Endothelial cell of umbilical vein (primary cell): ENCODE measurements at regions not wholly inside any gene's neighbourhood (a gene's known extent, or its start where the extent isn't known, plus 50 kb on each side); places are given as distances from the start of the nearest gene placed in this dataset.

Source experiments
- BruUV-seq: library from RNA; stranded (reverse); fragments of 400-500 nt; replicated peaks from 2 replicates; lab custom pipeline; 2021; lab: Mats Ljungman, UMichigan
- CTCF ChIA-PET: fragments of 300-600, 350-600 bp; sonication (Branson Sonifier 250); formaldehyde crosslinking; loops from one replicate; lab custom pipeline; 2021; ENCODE audit warnings: antibody characterized with exemption, inconsistent platforms; lab: Charles Lee
- POLR2A ChIA-PET: fragments of 300-600, 350-600 bp; sonication (Branson Sonifier 250); formaldehyde crosslinking; loops from one replicate; lab custom pipeline; 2021; ENCODE audit warnings: antibody characterized with exemption, inconsistent platforms; lab: Charles Lee
- DNase-seq: peaks from one replicate; pipeline ENCODE4 v3.0.0-alpha.2; 2011; ENCODE audit warnings: low read depth, low spot score
- FAIRE-seq: peaks from 2 replicates; lab custom pipeline; 2011; peaks lifted over from hg19 to GRCh38; lab: Jason Lieb, UNC
- H2AFZ ChIP-seq: 2 replicates; pipeline ENCODE4 v1.6.0; 2012; ENCODE audit warnings: low read depth, low read length, control low read depth, inconsistent platforms
- H3K27ac ChIP-seq: 2 replicates; pipeline ENCODE4 v1.5.1; 2011; ENCODE audit warnings: low read depth, mild to moderate bottlenecking, control low read depth, low read length, moderate library complexity; ENCODE audit not compliant: insufficient read depth
- H3K27me3 ChIP-seq, 2 experiments: 2 replicates each; pipeline versions ENCODE4 v1.6.0 to v1.6.1; 2011; ENCODE audit warnings: low read length in 2 of 2, mixed read lengths in 1 of 2; ENCODE audit not compliant: control insufficient read depth in 2 of 2, insufficient read depth in 2 of 2
- H3K36me3 ChIP-seq, 2 experiments: 2 replicates in 1 of 2; 3 replicates in 1 of 2; pipeline ENCODE4 v1.5.1; 2011; ENCODE audit warnings: low read length in 2 of 2, mild to moderate bottlenecking in 1 of 2, moderate library complexity in 1 of 2; ENCODE audit not compliant: control insufficient read depth in 2 of 2, insufficient read depth in 2 of 2; ENCODE audit errors: extremely low read depth in 1 of 2
- H3K4me1 ChIP-seq: 3 replicates; pipeline ENCODE4 v1.5.1; 2011; ENCODE audit warnings: mild to moderate bottlenecking, low read length; ENCODE audit not compliant: control insufficient read depth, insufficient read depth; ENCODE audit errors: extremely low read depth
- H3K4me2 ChIP-seq: 2 replicates; pipeline ENCODE4 v1.6.1; 2011; ENCODE audit warnings: low read length, control low read depth, mixed read lengths; ENCODE audit not compliant: insufficient read depth
- H3K4me3 ChIP-seq, 3 experiments: fragments of 200-600 bp in 1 of 3; sonication (generic), shearing (Covaris generic) in 1 of 3; replicated peaks in 1 of 3; 2 replicates each; pipeline ENCODE4 v1.5.1; 2011 to 2016; ENCODE audit warnings: control low read depth in 3 of 3, low read length in 3 of 3, mild to moderate bottlenecking in 2 of 3, inconsistent platforms in 1 of 3, low read depth in 1 of 3, moderate library complexity in 1 of 3; ENCODE audit not compliant: insufficient read depth in 1 of 3
- H3K79me2 ChIP-seq: 2 replicates; pipeline ENCODE4 v1.6.0; 2012; ENCODE audit warnings: low read length, inconsistent platforms; ENCODE audit not compliant: control insufficient read depth, insufficient read depth
- H3K9ac ChIP-seq: replicated peaks from 2 replicates; pipeline ENCODE3; 2011; ENCODE audit warnings: low read length, control low read depth; ENCODE audit not compliant: insufficient read depth; ENCODE audit errors: extremely low read depth
- H3K9me1 ChIP-seq: replicated peaks from 3 replicates; pipeline ENCODE4 v1.6.0; 2011; ENCODE audit warnings: mild to moderate bottlenecking, low read length; ENCODE audit not compliant: control insufficient read depth, insufficient read depth; ENCODE audit errors: extremely low read depth
- H3K9me3 ChIP-seq: replicated peaks from 2 replicates; pipeline ENCODE4 v1.5.1; 2012; ENCODE audit warnings: low read length, inconsistent platforms; ENCODE audit not compliant: control insufficient read depth, insufficient read depth
- H4K20me1 ChIP-seq: replicated peaks from 2 replicates; pipeline ENCODE3; 2011; ENCODE audit warnings: mild to moderate bottlenecking, low read length; ENCODE audit not compliant: control insufficient read depth, insufficient read depth; ENCODE audit errors: extremely low read depth
- CTCF ChIP-seq, 2 donors: IDR thresholded peaks; 1 replicate in 1 of 2; 2 replicates in 1 of 2; pipeline ENCODE4 v1.5.1; 2011; ENCODE audit warnings: low read length in 2 of 2, mild to moderate bottlenecking in 2 of 2, moderate library complexity in 2 of 2, control low read depth in 1 of 2, inconsistent platforms in 1 of 2, low read depth in 1 of 2; ENCODE audit not compliant: insufficient read depth in 1 of 2; ENCODE audit errors: extremely low read depth in 1 of 2
- EZH2 ChIP-seq: IDR thresholded peaks from 2 replicates; pipeline ENCODE4 v1.6.1; 2012; ENCODE audit warnings: borderline replicate concordance, low read depth, mild to moderate bottlenecking, moderate library complexity, low read length, inconsistent platforms; ENCODE audit not compliant: severe bottlenecking
- FOS ChIP-seq: IDR thresholded peaks from 2 replicates; pipeline ENCODE4 v1.6.1; 2011; ENCODE audit warnings: mild to moderate bottlenecking, low read length, moderate library complexity, borderline replicate concordance; ENCODE audit not compliant: insufficient read depth
- GATA2 ChIP-seq: IDR thresholded peaks from 2 replicates; pipeline ENCODE4 v1.7.0; 2011; ENCODE audit warnings: low read depth, mild to moderate bottlenecking, moderate library complexity, mixed read lengths, low read length; ENCODE audit not compliant: insufficient read length, insufficient read depth
- JUN ChIP-seq: IDR thresholded peaks from 2 replicates; pipeline ENCODE4 v1.6.1; 2011; ENCODE audit warnings: borderline replicate concordance, low read depth; ENCODE audit not compliant: insufficient read length, insufficient read depth
- MAX ChIP-seq: IDR thresholded peaks from 2 replicates; pipeline ENCODE4 v1.6.1; 2011; ENCODE audit not compliant: insufficient read depth, insufficient read length
- MYC ChIP-seq: IDR thresholded peaks from one replicate; pipeline ENCODE4 v1.6.1; 2011; ENCODE audit warnings: mild to moderate bottlenecking, low read depth, low read length
- dilution Hi-C: fragments of 300-500 bp; cut with MboI; formaldehyde crosslinking; loops from one replicate; pipeline ENCODE4 v1.15.0; 2019; ENCODE audit warnings: low sequenced_read_pairs; ENCODE audit not compliant: extremely low pct_ligation_motif_present
- intact Hi-C: fragments of 100-400 bp; cut with micrococcal nuclease; formaldehyde crosslinking; loops from one replicate; pipeline ENCODE4 v1.10.0; 2022

- H2AFZ ChIP-seq = no peak overlapping the region
- no peak for TF ChIP-seq FOS
- no peak for TF ChIP-seq GATA2
- TF ChIP-seq JUN = no peak
- TF ChIP-seq MYC = no peak
- TF ChIP-seq MAX = no peak
- H3K4me2 ChIP-seq = no peak overlapping the region
- dilution Hi-C loops = no loop called here
- H3K36me3 ChIP-seq = no peaks in the 10 kb centered on the region
- ChIA-PET POLR2A (no interaction called here), CTCF (no interaction called here)
- H3K79me2 ChIP-seq = no peaks in the 10 kb centered on the region
- H3K9me3 ChIP-seq = no peaks in the 10 kb centered on the region
- H3K4me3 ChIP-seq = no peak overlapping the region
- no peaks in the 10 kb centered on the region for H3K4me1 ChIP-seq
- FAIRE-seq = no peak
- no peaks in the 10 kb centered on the region for H3K27me3 ChIP-seq
- H3K27ac ChIP-seq = no peak overlapping the region
- BruUV-seq = no TSS peak
- no peak for DNase-seq
- H4K20me1 ChIP-seq = no peaks in the 10 kb centered on the region
- no peak overlapping the region for H3K9ac ChIP-seq
- intact Hi-C loops = no loop called here
- H3K9me1 ChIP-seq = no peaks in the 10 kb centered on the region
These were observed 170.2 kb upstream of the FREM1 start for GRCh38 chr9:15080401-15080800.

- no peak overlapping the region for H3K4me2 ChIP-seq
- no peaks in the 10 kb centered on the region for H3K27me3 ChIP-seq
- H3K9ac ChIP-seq = no peak overlapping the region
- no peak overlapping the region for H3K27ac ChIP-seq
- intact Hi-C loops (no loop called here), dilution Hi-C loops (no loop called here)
- BruUV-seq = no TSS peak
- ChIA-PET CTCF (no interaction called here), POLR2A (no interaction called here)
- H2AFZ ChIP-seq = no peak overlapping the region
- H3K9me3 ChIP-seq = no peaks in the 10 kb centered on the region
- H3K79me2 ChIP-seq = no peaks in the 10 kb centered on the region
- H3K36me3 ChIP-seq = no peaks in the 10 kb centered on the region
- H3K4me3 ChIP-seq = no peak overlapping the region
- no peak for FAIRE-seq
- no peaks in the 10 kb centered on the region for H3K4me1 ChIP-seq
- no peaks in the 10 kb centered on the region for H3K9me1 ChIP-seq
- TF ChIP-seq CTCF (IDR thresholded peaks at IDR 0.05; ENCODE audit: extremely low read depth in 1 of 2, insufficient read depth in 1 of 2, low read depth in 1 of 2, low read length in 2 of 2) (no peak), FOS (no peak), EZH2 (no peak), GATA2 (no peak), JUN (no peak)
- H4K20me1 ChIP-seq = no peaks in the 10 kb centered on the region
- no peak for DNase-seq
These were observed 169.8 kb upstream of the FREM1 start for GRCh38 chr9:15079989-15080388.
